NB4 (cell line): ENCODE measurements at regions not wholly inside any gene's neighbourhood (a gene's known extent, or its start where the extent isn't known, plus 50 kb on each side); places are given as distances from the start of the nearest gene placed in this dataset.

Experiments used
- POLR2A ChIP-seq: IDR thresholded peaks from 2 replicates; pipeline ENCODE4 v1.6.1; 2011; ENCODE audit warnings: mild to moderate bottlenecking; ENCODE audit not compliant: insufficient read length; ENCODE audit errors: extremely low read depth
- TF ChIP-seq, protein P1 (sequence below): IDR thresholded peaks from one replicate; pipeline ENCODE4 v1.5.1; 2012; ENCODE audit warnings: low read depth, low read length
- TF ChIP-seq, protein P2 (sequence below): IDR thresholded peaks from 2 replicates; pipeline ENCODE4 v1.6.1; 2011; ENCODE audit warnings: low read depth, low read length

DNA sequence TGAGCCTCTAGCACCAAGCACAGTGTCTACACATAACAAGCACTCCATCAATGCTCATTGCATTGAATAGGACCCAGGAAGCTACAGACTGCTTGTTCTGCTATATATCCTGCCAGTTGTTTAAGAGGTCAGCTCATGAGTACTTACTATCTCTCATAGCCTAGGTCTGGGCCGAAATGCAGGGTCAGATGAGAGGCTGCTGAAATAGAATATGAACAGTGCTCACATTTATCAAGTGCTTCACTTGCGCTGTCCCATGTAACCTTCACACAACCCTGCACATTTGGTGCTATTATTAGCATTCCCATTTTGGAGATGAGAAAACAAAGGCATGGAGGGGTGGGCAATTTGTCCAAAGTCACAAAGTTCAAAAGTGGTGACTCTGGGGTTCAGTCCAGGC, 153.6 kb downstream of the FGF18 start:
- TF ChIP-seq POLR2A, result no peak
- TF ChIP-seq, protein P1, sequence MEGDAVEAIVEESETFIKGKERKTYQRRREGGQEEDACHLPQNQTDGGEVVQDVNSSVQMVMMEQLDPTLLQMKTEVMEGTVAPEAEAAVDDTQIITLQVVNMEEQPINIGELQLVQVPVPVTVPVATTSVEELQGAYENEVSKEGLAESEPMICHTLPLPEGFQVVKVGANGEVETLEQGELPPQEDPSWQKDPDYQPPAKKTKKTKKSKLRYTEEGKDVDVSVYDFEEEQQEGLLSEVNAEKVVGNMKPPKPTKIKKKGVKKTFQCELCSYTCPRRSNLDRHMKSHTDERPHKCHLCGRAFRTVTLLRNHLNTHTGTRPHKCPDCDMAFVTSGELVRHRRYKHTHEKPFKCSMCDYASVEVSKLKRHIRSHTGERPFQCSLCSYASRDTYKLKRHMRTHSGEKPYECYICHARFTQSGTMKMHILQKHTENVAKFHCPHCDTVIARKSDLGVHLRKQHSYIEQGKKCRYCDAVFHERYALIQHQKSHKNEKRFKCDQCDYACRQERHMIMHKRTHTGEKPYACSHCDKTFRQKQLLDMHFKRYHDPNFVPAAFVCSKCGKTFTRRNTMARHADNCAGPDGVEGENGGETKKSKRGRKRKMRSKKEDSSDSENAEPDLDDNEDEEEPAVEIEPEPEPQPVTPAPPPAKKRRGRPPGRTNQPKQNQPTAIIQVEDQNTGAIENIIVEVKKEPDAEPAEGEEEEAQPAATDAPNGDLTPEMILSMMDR, result no peak
- TF ChIP-seq, protein P2, sequence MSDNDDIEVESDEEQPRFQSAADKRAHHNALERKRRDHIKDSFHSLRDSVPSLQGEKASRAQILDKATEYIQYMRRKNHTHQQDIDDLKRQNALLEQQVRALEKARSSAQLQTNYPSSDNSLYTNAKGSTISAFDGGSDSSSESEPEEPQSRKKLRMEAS, result no peak
